A549 (cell line): ENCODE measurements at regions not wholly inside any gene's neighbourhood (a gene's known extent, or its start where the extent isn't known, plus 50 kb on each side); places are given as distances from the start of the nearest gene placed in this dataset.

Source experiments
- ATAC-seq, 2 experiments: fragments of 200-7000 bp in 1 of 2; fragments of >200 bp in 1 of 2; cut with Nextera tagmentation in 1 of 2; cut with Tn5 transposase in 1 of 2; 3 replicates each; pipeline versions ENCODE4 v1.8.0 to v1.9.1; 2018 to 2020; ENCODE audit warnings: mild to moderate bottlenecking in 1 of 2, moderate library complexity in 1 of 2
- CTCF ChIA-PET: fragments of 300-600 bp; sonication (Branson Sonifier 250); formaldehyde crosslinking; extraction: SDS; loops from one replicate; lab custom pipeline; 2021; ENCODE audit warnings: antibody characterized with exemption, inconsistent platforms; lab: Yijun Ruan, JAX
- POLR2A ChIA-PET: fragments of 350-600 bp; formaldehyde crosslinking; extraction: SDS; loops from one replicate; lab custom pipeline; 2021; ENCODE audit warnings: antibody characterized with exemption, inconsistent platforms; lab: Yijun Ruan, JAX
- DNase-seq, 2 experiments: peaks; one replicate each; pipeline versions ENCODE4 v3.0.0 to v3.0.0-alpha.2; 2011 to 2016; ENCODE audit warnings: low read depth in 1 of 2, low spot score in 1 of 2
- FAIRE-seq: peaks from 2 replicates; lab custom pipeline; 2011; peaks lifted over from hg19 to GRCh38; lab: Jason Lieb, UNC
- H3K27ac ChIP-seq, 2 experiments: fragments of >200 bp; sonication (Bioruptor Twin); formaldehyde crosslinking; 3 replicates each; pipeline ENCODE4 v1.5.1; 2016 to 2017
- H3K4me1 ChIP-seq: fragments of >200 bp; sonication (Bioruptor Twin); formaldehyde crosslinking; 3 replicates; pipeline ENCODE4 v1.6.1; 2016
- H3K4me2 ChIP-seq: fragments of >200 bp; sonication (Bioruptor Twin); formaldehyde crosslinking; 3 replicates; pipeline ENCODE4 v1.6.1; 2016
- H3K4me3 ChIP-seq: fragments of >200 bp; sonication (Bioruptor Twin); formaldehyde crosslinking; 3 replicates; pipeline ENCODE4 v1.5.1; 2016
- H3K9me3 ChIP-seq: fragments of >200 bp; sonication (Bioruptor Twin); formaldehyde crosslinking; 3 replicates; pipeline ENCODE4 v1.6.1; 2016
- BCL3 ChIP-seq: fragments of >200 bp; sonication (Bioruptor Twin); formaldehyde crosslinking; IDR thresholded peaks from 3 replicates; pipeline ENCODE4 v1.6.1; 2016
- BHLHE40 ChIP-seq: IDR thresholded peaks from 2 replicates; pipeline ENCODE4 v1.6.1; 2012; ENCODE audit warnings: low read depth, low read length, inconsistent platforms
- CBX8 ChIP-seq: fragments of 200-600 bp; sonication (generic); IDR thresholded peaks from 2 replicates; pipeline ENCODE4 v1.6.1; 2016
- CEBPB ChIP-seq, 2 experiments: fragments of >200 bp in 1 of 2; sonication (Bioruptor Twin) in 1 of 2; formaldehyde crosslinking in 1 of 2; IDR thresholded peaks; 2 replicates each; pipeline ENCODE4 v1.6.1; 2012 to 2016
- CHD4 ChIP-seq: fragments of 200-600 bp; sonication (generic); IDR thresholded peaks from 2 replicates; pipeline ENCODE4 v1.6.1; 2016; ENCODE audit warnings: antibody characterized with exemption, mild to moderate bottlenecking, borderline replicate concordance
- E2F6 ChIP-seq: IDR thresholded peaks from 2 replicates; pipeline ENCODE4 v1.6.1; 2012; ENCODE audit warnings: low read depth, borderline replicate concordance
- HES2 ChIP-seq: fragments of >200 bp; sonication (Bioruptor Twin); formaldehyde crosslinking; IDR thresholded peaks from 2 replicates; pipeline ENCODE4 v1.6.1; 2016
- HEYL ChIP-seq: fragments of 250-450 bp; sonication (Bioruptor Pico); IDR thresholded peaks from 2 replicates; pipeline ENCODE4 v1.8.0; 2021; ENCODE audit warnings: mild to moderate bottlenecking, moderate library complexity
- JUNB ChIP-seq: fragments of >200 bp; sonication (Bioruptor Twin); formaldehyde crosslinking; IDR thresholded peaks from 2 replicates; pipeline ENCODE4 v1.6.1; 2016
- KDM5A ChIP-seq: fragments of 200-600 bp; sonication (generic); IDR thresholded peaks from 2 replicates; pipeline ENCODE4 v1.6.1; 2016; ENCODE audit warnings: antibody characterized with exemption, mild to moderate bottlenecking
- MAX ChIP-seq: IDR thresholded peaks from 2 replicates; pipeline ENCODE4 v1.6.1; 2012
- POLR2A ChIP-seq: IDR thresholded peaks from 2 replicates; pipeline ENCODE4 v1.6.1; 2012; ENCODE audit warnings: mild to moderate bottlenecking, low read length
- RNF2 ChIP-seq: fragments of 200-600 bp; sonication (generic); IDR thresholded peaks from 2 replicates; pipeline ENCODE4 v1.6.1; 2016; ENCODE audit warnings: low read depth, mild to moderate bottlenecking, antibody characterized with exemption, moderate library complexity, borderline replicate concordance
- SMC3 ChIP-seq: fragments of >200 bp; sonication (Bioruptor Twin); formaldehyde crosslinking; IDR thresholded peaks from 3 replicates; pipeline ENCODE4 v1.6.1; 2018; ENCODE audit warnings: inconsistent platforms
- TFCP2L1 ChIP-seq: fragments of 250-450 bp; sonication (Bioruptor Pico); IDR thresholded peaks from 2 replicates; pipeline ENCODE4 v1.5.0; 2021; ENCODE audit warnings: mild to moderate bottlenecking
- USF2 ChIP-seq: fragments of 450-650 bp; IDR thresholded peaks from 2 replicates; pipeline ENCODE4 v1.6.1; 2014; ENCODE audit warnings: antibody characterized with exemption
- ZFP36 ChIP-seq: fragments of 450-650 bp; IDR thresholded peaks from 2 replicates; pipeline ENCODE4 v1.6.1; 2014; ENCODE audit warnings: borderline replicate concordance; ENCODE audit not compliant: partially characterized antibody
- ZNF302 ChIP-seq: fragments of 250-450 bp; sonication (Bioruptor Pico); IDR thresholded peaks from 2 replicates; pipeline ENCODE4 v1.9.0; 2021; ENCODE audit warnings: inconsistent platforms, mild to moderate bottlenecking, moderate library complexity
- WGBS: methylation state at CpG from one replicate; pipeline ENCODE4 v1.1.6; 2017; ENCODE audit errors: missing lambda C conversion rate; 5-methylcytosine and 5-hydroxymethylcytosine counted together
- TF ChIP-seq, protein P1 (sequence below): fragments of 250-450 bp; sonication (Bioruptor Pico); IDR thresholded peaks from 2 replicates; pipeline ENCODE4 v1.5.0; 2020; ENCODE audit warnings: low read depth, mild to moderate bottlenecking, moderate library complexity

DNA sequence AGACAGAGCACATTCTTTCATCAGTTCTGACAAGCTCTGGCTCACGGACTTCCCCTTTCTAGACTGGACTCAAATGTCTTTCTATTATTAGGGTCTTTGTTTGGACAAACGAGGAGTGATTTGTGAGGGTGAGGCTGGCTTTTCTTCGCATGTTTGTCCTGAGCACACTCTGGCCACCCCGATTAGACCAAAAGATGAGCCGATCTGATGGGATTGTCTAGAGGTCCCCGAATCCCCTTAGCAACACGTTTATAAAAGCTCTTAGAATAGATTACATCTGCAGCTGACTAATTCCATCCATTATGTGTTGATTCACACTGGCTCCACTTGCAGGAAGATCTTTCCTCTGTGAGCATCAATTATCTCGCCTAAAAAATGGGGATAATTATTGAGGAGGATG lies 675.4 kb upstream of the AUTS2 start:
- TF ChIP-seq BCL3 = no peak
- TF ChIP-seq HEYL (CRISPR knock-in tag) = no peak
- no peak for TF ChIP-seq ZFP36
- no peak for TF ChIP-seq TFCP2L1
- TF ChIP-seq POLR2A = no peak
- TF ChIP-seq CEBPB (IDR thresholded peaks at IDR 0.05) = no peak
- no peak for TF ChIP-seq MAX
- no peak for TF ChIP-seq KDM5A
- no peak for TF ChIP-seq RNF2
- TF ChIP-seq JUNB = no peak
- no peak for TF ChIP-seq USF2
- TF ChIP-seq CHD4 = no peak
- no peak for TF ChIP-seq BHLHE40
- TF ChIP-seq E2F6 = no peak
- TF ChIP-seq CBX8 = no peak
- TF ChIP-seq, all 56 proteins: peak for 0
- H3K27ac ChIP-seq = no peak overlapping the region
- H3K4me2 ChIP-seq = no peak overlapping the region
- no peak for ATAC-seq
- DNase-seq = no peak
- peaks cover 7% of the 10 kb centered on the region for H3K9me3 ChIP-seq
- ChIA-PET CTCF (interaction anchor here (0.6 kb wide), 1 partner anchor 1564 kb away, joined by 4 read pairs; no protein-coding TSS in a partner anchor), POLR2A (no interaction called here)
- H3K4me3 ChIP-seq = no peak overlapping the region
- no peaks in the 10 kb centered on the region for H3K4me1 ChIP-seq
- 49% methylated on average over 8 of the region's 8 CpGs for WGBS
- FAIRE-seq = no peak

GRCh38 chr7:68925241-68925640 lies 673.0 kb upstream of the AUTS2 start:
- no peak for TF ChIP-seq POLR2A
- TF ChIP-seq ZNF302 (CRISPR knock-in tag) = no peak
- TF ChIP-seq E2F6 = no peak
- TF ChIP-seq HES2 = no peak
- TF ChIP-seq MAX = no peak
- TF ChIP-seq JUNB = no peak
- TF ChIP-seq, protein P1, sequence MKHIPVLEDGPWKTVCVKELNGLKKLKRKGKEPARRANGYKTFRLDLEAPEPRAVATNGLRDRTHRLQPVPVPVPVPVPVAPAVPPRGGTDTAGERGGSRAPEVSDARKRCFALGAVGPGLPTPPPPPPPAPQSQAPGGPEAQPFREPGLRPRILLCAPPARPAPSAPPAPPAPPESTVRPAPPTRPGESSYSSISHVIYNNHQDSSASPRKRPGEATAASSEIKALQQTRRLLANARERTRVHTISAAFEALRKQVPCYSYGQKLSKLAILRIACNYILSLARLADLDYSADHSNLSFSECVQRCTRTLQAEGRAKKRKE (CRISPR knock-in tag) = no peak
- no peak for TF ChIP-seq BHLHE40
- no peak for TF ChIP-seq CEBPB (IDR thresholded peaks at IDR 0.05)
- TF ChIP-seq SMC3 = no peak
- 80% methylated on average over 6 of the region's 6 CpGs for WGBS
- ATAC-seq (no peak), FAIRE-seq (no peak), DNase-seq (no peak)
- Histone ChIP-seq H3K4me2 (no peak overlapping the region), H3K4me3 (no peak overlapping the region), H3K9me3 (no peaks in the 10 kb centered on the region), H3K4me1 (peaks cover 10% of the 10 kb centered on the region; the same call in 2 of the 3 replicates), H3K27ac (no peak overlapping the region)
- POLR2A ChIA-PET = no interaction called here
- CTCF ChIA-PET = no interaction called here
